Endothelial cell (in vitro differentiated cells): ENCODE measurements at regions not wholly inside any gene's neighbourhood (a gene's known extent, or its start where the extent isn't known, plus 50 kb on each side); places are given as distances from the start of the nearest gene placed in this dataset.

Experiments
- DNase-seq: peaks from one replicate; pipeline ENCODE4 v3.0.0; 2021; ENCODE audit warnings: low spot score
- H3K27ac Mint-ChIP-seq: one replicate; pipeline ENCODE4 v1.8.0; 2021; ENCODE audit warnings: mixed read lengths, inconsistent platforms; ENCODE audit not compliant: unreplicated experiment
- H3K27me3 Mint-ChIP-seq: one replicate; pipeline ENCODE4 v1.8.0; 2021; ENCODE audit warnings: mild to moderate bottlenecking, moderate library complexity, mixed read lengths, inconsistent platforms; ENCODE audit not compliant: unreplicated experiment
- H3K36me3 Mint-ChIP-seq: one replicate; pipeline ENCODE4 v1.8.0; 2021; ENCODE audit warnings: mild to moderate bottlenecking, low read depth, mixed read lengths, inconsistent platforms; ENCODE audit not compliant: unreplicated experiment
- H3K4me1 Mint-ChIP-seq: one replicate; pipeline ENCODE4 v1.8.0; 2021; ENCODE audit warnings: mild to moderate bottlenecking, mixed read lengths, inconsistent platforms; ENCODE audit not compliant: unreplicated experiment
- H3K4me3 Mint-ChIP-seq: one replicate; pipeline ENCODE4 v1.8.0; 2021; ENCODE audit warnings: mild to moderate bottlenecking, mixed read lengths, inconsistent platforms; ENCODE audit not compliant: unreplicated experiment
- H3K9me3 Mint-ChIP-seq: one replicate; pipeline ENCODE4 v1.8.0; 2021; ENCODE audit warnings: mixed read lengths, inconsistent platforms; ENCODE audit not compliant: unreplicated experiment
- TF ChIP-seq, protein P1 (sequence below): fragments of 200-600 bp; sonication (generic); IDR thresholded peaks from one replicate; pipeline ENCODE4 v1.5.0; 2021; ENCODE audit warnings: antibody characterized with exemption; ENCODE audit not compliant: unreplicated experiment

DNA sequence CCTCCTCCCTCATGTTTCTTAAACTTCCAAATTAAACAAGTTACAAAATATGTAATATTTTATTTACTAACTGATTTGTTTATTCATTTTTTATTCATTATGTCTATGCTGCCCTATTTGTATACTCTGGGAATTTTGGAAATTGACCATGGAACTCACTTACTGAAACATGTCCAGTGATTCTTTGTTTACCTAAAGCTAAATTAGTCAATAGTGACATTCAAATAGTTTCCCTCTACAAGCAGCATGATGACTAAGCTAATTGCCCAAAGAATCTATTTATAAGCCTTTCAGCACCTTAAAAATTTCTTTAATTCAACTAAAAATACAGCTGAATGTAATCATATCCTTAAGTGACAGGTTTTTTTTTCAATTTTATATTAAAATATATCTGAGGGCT, 437.7 kb downstream of the SI start:
- Mint-ChIP-seq H3K4me1 (no peaks in the 10 kb centered on the region), H3K36me3 (no peaks in the 10 kb centered on the region), H3K27me3 (no peaks in the 10 kb centered on the region), H3K27ac (no peak overlapping the region), H3K4me3 (no peak overlapping the region), H3K9me3 (no peaks in the 10 kb centered on the region)
- TF ChIP-seq, protein P1, sequence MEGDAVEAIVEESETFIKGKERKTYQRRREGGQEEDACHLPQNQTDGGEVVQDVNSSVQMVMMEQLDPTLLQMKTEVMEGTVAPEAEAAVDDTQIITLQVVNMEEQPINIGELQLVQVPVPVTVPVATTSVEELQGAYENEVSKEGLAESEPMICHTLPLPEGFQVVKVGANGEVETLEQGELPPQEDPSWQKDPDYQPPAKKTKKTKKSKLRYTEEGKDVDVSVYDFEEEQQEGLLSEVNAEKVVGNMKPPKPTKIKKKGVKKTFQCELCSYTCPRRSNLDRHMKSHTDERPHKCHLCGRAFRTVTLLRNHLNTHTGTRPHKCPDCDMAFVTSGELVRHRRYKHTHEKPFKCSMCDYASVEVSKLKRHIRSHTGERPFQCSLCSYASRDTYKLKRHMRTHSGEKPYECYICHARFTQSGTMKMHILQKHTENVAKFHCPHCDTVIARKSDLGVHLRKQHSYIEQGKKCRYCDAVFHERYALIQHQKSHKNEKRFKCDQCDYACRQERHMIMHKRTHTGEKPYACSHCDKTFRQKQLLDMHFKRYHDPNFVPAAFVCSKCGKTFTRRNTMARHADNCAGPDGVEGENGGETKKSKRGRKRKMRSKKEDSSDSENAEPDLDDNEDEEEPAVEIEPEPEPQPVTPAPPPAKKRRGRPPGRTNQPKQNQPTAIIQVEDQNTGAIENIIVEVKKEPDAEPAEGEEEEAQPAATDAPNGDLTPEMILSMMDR: no peak
- DNase-seq: no peak

DNA sequence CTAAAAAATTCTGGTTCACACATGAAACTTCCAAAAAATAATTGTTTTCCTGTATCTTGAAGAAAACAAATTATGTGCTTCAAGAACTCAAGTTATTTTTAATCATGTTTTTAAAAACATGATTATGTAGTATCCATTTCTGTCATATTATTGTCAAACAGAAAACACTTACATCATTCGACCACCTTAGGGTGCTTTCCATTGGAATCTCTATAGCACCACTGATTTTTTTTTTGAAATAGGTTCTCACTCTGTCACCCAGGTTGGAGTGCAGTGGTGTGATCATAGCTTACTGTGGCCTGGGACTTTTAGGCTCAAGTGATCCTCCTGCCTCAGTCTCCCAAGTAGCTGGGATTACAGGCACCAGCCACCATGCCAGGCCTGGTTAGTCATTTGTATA, 457.3 kb downstream of the SI start:
- Mint-ChIP-seq H3K4me3 (no peak overlapping the region), H3K36me3 (no peaks in the 10 kb centered on the region), H3K4me1 (no peaks in the 10 kb centered on the region), H3K9me3 (no peaks in the 10 kb centered on the region), H3K27me3 (no peaks in the 10 kb centered on the region), H3K27ac (no peak overlapping the region)
- DNase-seq: no peak
- TF ChIP-seq, protein P1: no peak

DNA sequence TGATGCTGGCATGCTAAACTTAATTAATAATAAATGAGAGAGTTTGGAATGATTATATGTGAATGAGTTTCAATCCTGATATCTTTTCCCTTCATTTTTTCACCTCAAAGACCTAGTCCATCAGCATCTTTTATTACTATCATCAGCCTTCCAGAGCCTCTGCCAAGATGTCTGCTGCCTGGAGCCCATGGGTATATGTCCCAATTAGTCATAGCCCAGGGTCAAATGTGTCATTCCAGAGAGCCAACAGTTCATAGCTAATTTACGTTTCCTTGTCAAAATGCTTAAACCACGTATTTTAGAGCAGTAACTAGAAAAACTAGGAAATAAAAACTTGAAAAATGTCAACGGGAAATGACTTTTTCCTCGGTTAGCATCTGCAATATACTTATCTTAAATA, 457.9 kb downstream of the SI start:
- Mint-ChIP-seq H3K27ac (no peak overlapping the region), H3K27me3 (no peaks in the 10 kb centered on the region), H3K9me3 (no peaks in the 10 kb centered on the region), H3K4me1 (no peaks in the 10 kb centered on the region), H3K36me3 (no peaks in the 10 kb centered on the region), H3K4me3 (no peak overlapping the region)
- TF ChIP-seq, protein P1: no peak
- no peak for DNase-seq

DNA sequence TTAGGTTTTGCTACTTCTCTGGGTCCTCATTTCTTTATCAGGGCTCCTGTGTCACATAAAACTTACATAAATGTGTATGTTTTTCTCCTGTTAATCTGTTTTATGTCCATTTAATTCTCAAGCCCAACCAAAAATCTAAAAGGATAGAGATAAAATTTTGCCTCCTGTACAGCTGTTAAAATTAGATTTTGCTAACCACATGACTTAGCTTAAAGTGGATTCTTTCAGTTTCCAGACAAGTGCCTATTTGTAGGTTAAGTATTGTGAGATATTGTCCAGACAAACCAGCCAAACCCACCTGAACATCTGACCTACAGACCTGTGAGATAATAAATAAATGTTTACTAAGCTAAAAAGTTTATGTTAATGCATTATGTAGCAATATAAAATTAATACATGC, 465.5 kb downstream of the SI start:
- no peaks in the 10 kb centered on the region for H3K36me3 Mint-ChIP-seq
- no peak overlapping the region for H3K4me3 Mint-ChIP-seq
- no peaks in the 10 kb centered on the region for H3K27me3 Mint-ChIP-seq
- no peaks in the 10 kb centered on the region for H3K4me1 Mint-ChIP-seq
- no peak overlapping the region for H3K27ac Mint-ChIP-seq
- no peak for DNase-seq
- TF ChIP-seq, protein P1: no peak
- no peaks in the 10 kb centered on the region for H3K9me3 Mint-ChIP-seq

DNA sequence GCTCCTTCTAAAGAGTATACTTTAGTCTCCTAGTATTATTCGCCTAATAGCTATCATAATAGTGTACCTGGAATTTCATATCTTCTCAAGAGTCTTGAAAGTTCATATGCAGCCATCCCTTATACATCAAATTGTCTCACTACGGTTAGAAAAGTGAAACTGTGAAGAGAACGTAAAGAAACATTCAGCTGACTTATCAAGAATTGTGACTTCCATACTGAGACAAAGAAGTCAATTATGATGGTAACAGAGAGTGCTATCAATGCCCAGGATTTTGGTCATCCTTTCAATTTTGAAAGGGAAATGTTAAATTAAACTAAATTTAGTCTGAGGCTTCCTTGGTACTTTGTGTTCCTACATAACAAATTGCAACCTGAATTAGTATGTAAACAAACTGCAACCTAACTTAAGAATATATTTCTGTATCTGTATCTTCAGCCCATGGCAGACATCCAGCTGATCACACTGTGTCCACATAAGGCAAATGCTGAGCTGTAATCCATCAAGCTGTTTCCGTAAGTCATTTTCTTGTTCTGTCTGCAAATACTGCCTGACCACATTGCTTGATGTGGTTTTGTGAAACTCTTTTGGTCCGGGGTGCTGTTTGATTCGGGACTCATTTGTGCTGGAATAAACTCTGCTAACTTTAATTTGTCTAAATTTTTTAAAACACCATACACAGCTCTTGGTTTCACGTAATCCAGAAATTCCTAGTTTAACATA, 469.6 kb downstream of the SI start:
- no peaks in the 10 kb centered on the region for H3K4me1 Mint-ChIP-seq
- no peaks in the 10 kb centered on the region for H3K27me3 Mint-ChIP-seq
- H3K36me3 Mint-ChIP-seq: no peaks in the 10 kb centered on the region
- no peak for DNase-seq
- H3K27ac Mint-ChIP-seq: no peak overlapping the region
- TF ChIP-seq, protein P1: no peak
- no peaks in the 10 kb centered on the region for H3K9me3 Mint-ChIP-seq
- no peak overlapping the region for H3K4me3 Mint-ChIP-seq
